HFFc6 (cell line): ENCODE measurements at regions not wholly inside any gene's neighbourhood (a gene's known extent, or its start where the extent isn't known, plus 50 kb on each side); places are given as distances from the start of the nearest gene placed in this dataset.

Source experiments
- DNase-seq: peaks from one replicate; pipeline ENCODE4 v3.0.0-alpha.2; 2018
- H3K27ac Mint-ChIP-seq: 2 replicates; pipeline ENCODE4 v1.8.0; 2020; ENCODE audit warnings: mild to moderate bottlenecking, mixed read lengths
- H3K27me3 Mint-ChIP-seq: 2 replicates; pipeline ENCODE4 v1.8.0; 2021; ENCODE audit warnings: mild to moderate bottlenecking, moderate library complexity, mixed read lengths; ENCODE audit not compliant: insufficient read depth
- H3K36me3 Mint-ChIP-seq: 2 replicates; pipeline ENCODE4 v1.8.0; 2021; ENCODE audit warnings: low read depth, mixed read lengths
- H3K4me1 Mint-ChIP-seq: 2 replicates; pipeline ENCODE4 v1.8.0; 2020; ENCODE audit warnings: low read depth, mixed read lengths
- H3K4me3 Mint-ChIP-seq: 2 replicates; pipeline ENCODE4 v1.8.0; 2020; ENCODE audit warnings: mild to moderate bottlenecking, moderate library complexity, mixed read lengths
- H3K9me3 Mint-ChIP-seq: 2 replicates; pipeline ENCODE4 v1.8.0; 2020; ENCODE audit warnings: mild to moderate bottlenecking, mixed read lengths
- TF ChIP-seq, protein P1 (sequence below): fragments of 200-600 bp; sonication (generic); IDR thresholded peaks from 2 replicates; pipeline ENCODE4 v1.5.0; 2021; ENCODE audit warnings: antibody characterized with exemption, mild to moderate bottlenecking

DNA sequence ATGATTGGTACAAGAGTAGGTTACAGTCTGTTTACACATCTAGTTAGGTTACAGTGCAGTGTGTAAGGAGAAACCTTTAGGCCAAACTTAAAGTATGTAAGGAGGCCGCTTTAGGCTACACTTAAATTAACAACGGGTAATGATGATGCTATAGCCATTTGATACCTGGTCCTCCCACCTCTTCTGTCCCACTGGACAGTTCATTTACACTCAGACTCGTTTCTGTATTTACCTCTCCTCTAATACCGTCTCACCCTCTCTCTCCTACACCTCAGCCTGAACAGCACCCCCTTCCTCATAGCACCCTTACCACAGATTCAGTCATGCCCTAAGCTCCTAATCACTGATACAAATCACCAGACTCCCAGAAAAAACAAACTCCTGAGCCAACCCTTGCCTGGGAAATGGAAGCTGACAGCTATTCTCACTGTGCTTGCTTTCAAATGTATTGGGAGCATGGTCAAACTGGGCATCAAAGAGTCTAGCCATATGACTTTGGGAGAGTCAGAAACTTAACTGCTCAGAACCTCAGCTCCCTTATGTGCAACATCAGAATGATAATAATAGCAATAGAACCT is 241.3 kb upstream of the SETMAR start:
- H3K4me1 Mint-ChIP-seq = no peaks in the 10 kb centered on the region
- H3K36me3 Mint-ChIP-seq = peaks cover 10% of the 10 kb centered on the region
- H3K4me3 Mint-ChIP-seq = no peak overlapping the region
- H3K27ac Mint-ChIP-seq = no peak overlapping the region
- peaks cover 70% of the 10 kb centered on the region for H3K9me3 Mint-ChIP-seq
- TF ChIP-seq, protein P1, sequence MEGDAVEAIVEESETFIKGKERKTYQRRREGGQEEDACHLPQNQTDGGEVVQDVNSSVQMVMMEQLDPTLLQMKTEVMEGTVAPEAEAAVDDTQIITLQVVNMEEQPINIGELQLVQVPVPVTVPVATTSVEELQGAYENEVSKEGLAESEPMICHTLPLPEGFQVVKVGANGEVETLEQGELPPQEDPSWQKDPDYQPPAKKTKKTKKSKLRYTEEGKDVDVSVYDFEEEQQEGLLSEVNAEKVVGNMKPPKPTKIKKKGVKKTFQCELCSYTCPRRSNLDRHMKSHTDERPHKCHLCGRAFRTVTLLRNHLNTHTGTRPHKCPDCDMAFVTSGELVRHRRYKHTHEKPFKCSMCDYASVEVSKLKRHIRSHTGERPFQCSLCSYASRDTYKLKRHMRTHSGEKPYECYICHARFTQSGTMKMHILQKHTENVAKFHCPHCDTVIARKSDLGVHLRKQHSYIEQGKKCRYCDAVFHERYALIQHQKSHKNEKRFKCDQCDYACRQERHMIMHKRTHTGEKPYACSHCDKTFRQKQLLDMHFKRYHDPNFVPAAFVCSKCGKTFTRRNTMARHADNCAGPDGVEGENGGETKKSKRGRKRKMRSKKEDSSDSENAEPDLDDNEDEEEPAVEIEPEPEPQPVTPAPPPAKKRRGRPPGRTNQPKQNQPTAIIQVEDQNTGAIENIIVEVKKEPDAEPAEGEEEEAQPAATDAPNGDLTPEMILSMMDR = no peak
- DNase-seq = no peak
- H3K27me3 Mint-ChIP-seq = peaks cover 1% of the 10 kb centered on the region; the same call in 1 of the 2 replicates

DNA sequence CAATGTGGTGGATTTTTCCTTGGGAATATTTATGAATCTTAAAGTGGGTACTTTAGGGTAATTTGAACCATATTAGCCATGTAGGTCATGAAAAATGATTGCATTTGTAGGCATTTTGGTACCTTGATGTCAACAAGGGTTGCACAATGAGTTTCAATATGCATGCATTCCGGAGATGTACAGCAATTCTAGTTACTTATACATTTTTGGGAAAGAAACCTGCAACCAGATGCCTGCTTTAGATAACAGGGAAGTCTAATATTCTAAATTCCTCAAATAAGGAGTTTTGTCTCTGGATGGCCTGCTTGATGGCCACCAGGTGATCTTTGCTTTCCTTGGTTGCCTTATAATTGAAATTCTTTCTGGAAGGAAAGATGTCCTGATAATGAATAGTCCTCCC is 240.5 kb upstream of the SETMAR start:
- no peak for DNase-seq
- Mint-ChIP-seq H3K36me3 (peaks cover 10% of the 10 kb centered on the region), H3K27me3 (no peaks in the 10 kb centered on the region; the same call in 1 of the 2 replicates), H3K4me3 (no peak overlapping the region), H3K9me3 (peaks cover 70% of the 10 kb centered on the region), H3K27ac (no peak overlapping the region), H3K4me1 (no peaks in the 10 kb centered on the region)
- TF ChIP-seq, protein P1 = no peak

DNA sequence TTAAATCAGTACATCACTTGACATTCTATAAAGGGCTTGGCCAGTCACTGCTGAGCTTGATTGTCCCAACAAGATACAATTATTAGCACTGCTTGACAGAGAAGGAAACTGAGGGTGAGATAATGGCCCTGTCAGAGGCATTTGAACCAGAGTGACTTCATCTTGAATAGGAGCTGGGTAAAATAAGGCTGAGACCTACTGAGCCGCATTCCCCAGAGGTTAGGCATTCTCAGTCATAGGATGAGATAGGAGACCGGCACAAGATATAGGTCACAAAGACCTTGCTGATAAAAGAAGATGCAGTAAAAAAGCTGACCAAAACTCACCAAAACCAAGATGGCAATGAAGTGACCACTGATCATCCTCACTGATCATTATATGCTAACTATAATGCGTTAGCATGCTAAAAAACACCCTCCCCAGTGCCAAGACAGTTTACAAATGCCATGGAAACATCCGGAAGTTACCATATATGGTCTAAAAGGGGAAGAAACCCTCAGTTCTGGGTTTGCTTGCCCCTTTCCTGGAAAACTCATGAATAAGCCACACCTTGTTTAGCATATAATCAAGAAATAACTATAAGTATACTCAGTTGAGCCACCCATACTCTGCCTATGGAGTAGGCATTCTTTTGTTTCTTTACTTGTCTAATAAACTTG is 239.1 kb upstream of the SETMAR start:
- DNase-seq = no peak
- Mint-ChIP-seq H3K27ac (no peak overlapping the region), H3K4me1 (no peaks in the 10 kb centered on the region), H3K4me3 (no peak overlapping the region), H3K9me3 (peaks cover 64% of the 10 kb centered on the region), H3K36me3 (peaks cover 7% of the 10 kb centered on the region), H3K27me3 (no peaks in the 10 kb centered on the region; the same call in 1 of the 2 replicates)
- TF ChIP-seq, protein P1 = no peak

DNA sequence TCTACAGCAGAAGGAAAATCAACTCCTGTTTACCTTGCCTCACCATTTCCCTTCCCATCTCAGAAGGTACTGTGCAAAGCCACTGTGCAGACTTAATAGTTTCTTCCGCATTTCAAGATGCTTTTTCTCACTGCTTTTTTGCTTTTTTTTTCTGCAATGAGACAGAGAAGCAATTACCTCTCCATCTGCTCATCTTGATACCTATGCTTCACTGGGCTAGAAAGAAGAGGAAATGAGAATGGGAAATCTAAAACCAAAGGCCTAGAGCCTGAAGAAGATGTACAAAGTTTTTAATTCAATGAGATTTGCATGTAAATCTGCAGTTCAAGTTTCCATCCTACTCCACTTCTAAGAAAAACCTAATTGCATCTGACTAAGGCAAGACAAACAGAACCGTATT is 238.1 kb upstream of the SETMAR start:
- no peak for DNase-seq
- TF ChIP-seq, protein P1 = no peak
- no peaks in the 10 kb centered on the region for H3K4me1 Mint-ChIP-seq
- H3K36me3 Mint-ChIP-seq = no peaks in the 10 kb centered on the region; the same call in 1 of the 2 replicates
- no peaks in the 10 kb centered on the region; the same call in 1 of the 2 replicates for H3K27me3 Mint-ChIP-seq
- H3K9me3 Mint-ChIP-seq = peaks cover 67% of the 10 kb centered on the region
- no peak overlapping the region for H3K27ac Mint-ChIP-seq
- H3K4me3 Mint-ChIP-seq = no peak overlapping the region

DNA sequence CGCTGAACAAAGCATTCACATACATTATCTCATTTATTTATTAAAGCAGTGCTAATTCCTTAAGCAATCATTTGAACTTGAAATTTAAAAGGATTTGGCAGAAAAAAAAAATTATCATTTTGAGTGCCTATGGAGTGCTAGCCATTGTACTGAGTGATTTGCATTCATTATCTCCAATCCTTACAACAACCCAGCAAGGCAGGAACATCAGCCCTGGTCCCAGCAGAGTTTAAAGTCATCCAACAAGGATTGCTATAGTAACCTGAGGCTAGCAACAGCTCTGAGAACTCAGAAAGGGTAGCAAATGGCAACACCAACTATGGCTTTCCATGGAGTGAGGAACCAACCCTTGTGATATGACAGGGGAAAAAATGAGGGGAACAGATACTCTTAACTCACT is 237.6 kb upstream of the SETMAR start:
- no peak overlapping the region for H3K27ac Mint-ChIP-seq
- peaks cover 69% of the 10 kb centered on the region for H3K9me3 Mint-ChIP-seq
- TF ChIP-seq, protein P1 = no peak
- H3K36me3 Mint-ChIP-seq = no peaks in the 10 kb centered on the region; the same call in 1 of the 2 replicates
- no peaks in the 10 kb centered on the region for H3K4me1 Mint-ChIP-seq
- H3K4me3 Mint-ChIP-seq = no peak overlapping the region
- no peak for DNase-seq
- H3K27me3 Mint-ChIP-seq = no peaks in the 10 kb centered on the region; the same call in 1 of the 2 replicates
